ENCODE measurements at regions not wholly inside any gene's neighbourhood (a gene's known extent, or its start where the extent isn't known, plus 50 kb on each side); places are given as distances from the start of the nearest gene placed in this dataset.

- H3K27ac ChIP-seq (ENCODE audit: low read depth, low read length): no peak overlapping the region
- TF ChIP-seq HDAC6 (IDR thresholded peaks at IDR 0.05; ENCODE audit: low read depth, low read length): no peak
- no peak for TF ChIP-seq SIRT6 (IDR thresholded peaks at IDR 0.05; ENCODE audit: low read length)
- no peak for TF ChIP-seq ZNF274 (IDR thresholded peaks at IDR 0.05; ENCODE audit: borderline replicate concordance, extremely low read depth, low read length)
- TF ChIP-seq GABPA (IDR thresholded peaks at IDR 0.05; ENCODE audit: borderline replicate concordance, insufficient read depth, low read length): no peak
- no peak for TF ChIP-seq SP1 (IDR thresholded peaks at IDR 0.05; ENCODE audit: low read depth, low read length)
- no peak for TF ChIP-seq RBBP5 (IDR thresholded peaks at IDR 0.05; ENCODE audit: borderline replicate concordance, low read depth, low read length)
- TF ChIP-seq, protein P1, sequence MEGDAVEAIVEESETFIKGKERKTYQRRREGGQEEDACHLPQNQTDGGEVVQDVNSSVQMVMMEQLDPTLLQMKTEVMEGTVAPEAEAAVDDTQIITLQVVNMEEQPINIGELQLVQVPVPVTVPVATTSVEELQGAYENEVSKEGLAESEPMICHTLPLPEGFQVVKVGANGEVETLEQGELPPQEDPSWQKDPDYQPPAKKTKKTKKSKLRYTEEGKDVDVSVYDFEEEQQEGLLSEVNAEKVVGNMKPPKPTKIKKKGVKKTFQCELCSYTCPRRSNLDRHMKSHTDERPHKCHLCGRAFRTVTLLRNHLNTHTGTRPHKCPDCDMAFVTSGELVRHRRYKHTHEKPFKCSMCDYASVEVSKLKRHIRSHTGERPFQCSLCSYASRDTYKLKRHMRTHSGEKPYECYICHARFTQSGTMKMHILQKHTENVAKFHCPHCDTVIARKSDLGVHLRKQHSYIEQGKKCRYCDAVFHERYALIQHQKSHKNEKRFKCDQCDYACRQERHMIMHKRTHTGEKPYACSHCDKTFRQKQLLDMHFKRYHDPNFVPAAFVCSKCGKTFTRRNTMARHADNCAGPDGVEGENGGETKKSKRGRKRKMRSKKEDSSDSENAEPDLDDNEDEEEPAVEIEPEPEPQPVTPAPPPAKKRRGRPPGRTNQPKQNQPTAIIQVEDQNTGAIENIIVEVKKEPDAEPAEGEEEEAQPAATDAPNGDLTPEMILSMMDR (IDR thresholded peaks at IDR 0.05; ENCODE audit: control extremely low read depth in 1 of 3, insufficient read depth in 1 of 3, low read depth in 1 of 3, low read length in 3 of 3): no peak
- TF ChIP-seq RNF2 (IDR thresholded peaks at IDR 0.05; ENCODE audit: borderline replicate concordance, low read depth, low read length, missing control alignments, poor library complexity, severe bottlenecking): no peak
- TF ChIP-seq TEAD4 (IDR thresholded peaks at IDR 0.05; ENCODE audit: low read depth, low read length): no peak
These were observed 144.5 kb upstream of the TCF4 start for GRCh38 chr18:55732227-55733106.

More at GRCh38 chr18:55732227-55733106, 144.5 kb upstream of the TCF4 start:
- FAIRE-seq (no peak), DNase-seq (ENCODE audit: low read depth in 1 of 2, low spot score in 2 of 2) (no peak)
- no peaks in the 10 kb centered on the region for H3K4me1 ChIP-seq (replicated peaks in 1 of 4; ENCODE audit: control insufficient read depth in 3 of 4, insufficient read depth in 4 of 4, low read length in 3 of 4)
- no peak overlapping the region for H3K9ac ChIP-seq (replicated peaks in 1 of 4; ENCODE audit: extremely low read depth in 1 of 4, low read depth in 3 of 4, low read length in 3 of 4)
- no peaks in the 10 kb centered on the region for H3K79me2 ChIP-seq (ENCODE audit: control insufficient read depth in 1 of 2, insufficient read depth in 2 of 2, low read length in 2 of 2)
- H2BK120ac ChIP-seq (replicated peaks; ENCODE audit: low read depth, low read length): no peak overlapping the region
- CTCF ChIA-PET (ENCODE audit: partially characterized antibody): interaction anchor here (0.6 to 1.6 kb wide), 3 partner anchors 19 to 497 kb away, joined by 3 read pairs; no protein-coding TSS in a partner anchor
- no peak overlapping the region for H4K5ac ChIP-seq (ENCODE audit: insufficient read length, low read depth, low read length)
- no peak overlapping the region for H2AFZ ChIP-seq (ENCODE audit: low read length)
- no peaks in the 10 kb centered on the region for H4K20me1 ChIP-seq (replicated peaks in 1 of 2; ENCODE audit: control insufficient read depth in 1 of 2, insufficient read depth in 2 of 2, low read length in 2 of 2)
- H3K4ac ChIP-seq (replicated peaks; ENCODE audit: insufficient read length, low read depth, low read length): no peak overlapping the region
- H3K36me3 ChIP-seq (ENCODE audit: control insufficient read depth in 2 of 4, insufficient read depth in 4 of 4, low read length in 3 of 4): no peaks in the 10 kb centered on the region
- H3K4me3 ChIP-seq (ENCODE audit: extremely low read depth in 1 of 4, insufficient read depth in 2 of 4, low read depth in 3 of 4, low read length in 4 of 4): no peak overlapping the region
- WGBS, 2 experiments (ENCODE audit: extremely low coverage in 1 of 2, insufficient coverage in 1 of 2, insufficient read length in 1 of 2, insufficient replicate concordance in 2 of 2, low coverage in 1 of 2, low lambda C conversion rate in 2 of 2, missing lambda C conversion rate in 1 of 2): 94% methylated on average over 2 of the region's 2 CpGs; no CpG with 5 or more reads in 1 of the 2 experiments
- no peaks in the 10 kb centered on the region for H3K9me3 ChIP-seq (ENCODE audit: insufficient read depth in 2 of 2, low read depth in 1 of 2, low read length in 1 of 2)
- POLR2A ChIA-PET (ENCODE audit: partially characterized antibody): interaction anchor here (1.0 kb wide), 1 partner anchor 9 kb away, joined by 4 read pairs; no protein-coding TSS in a partner anchor
- H3K23me2 ChIP-seq (ENCODE audit: low read depth, low read length): no peaks in the 10 kb centered on the region
- no peak overlapping the region for H2BK5ac ChIP-seq (ENCODE audit: low read depth, low read length)
- H4K91ac ChIP-seq (replicated peaks; ENCODE audit: insufficient read length, low read length): no peak overlapping the region
- H2BK12ac ChIP-seq (ENCODE audit: low read depth, low read length): no peak overlapping the region
- no peak overlapping the region for H3K18ac ChIP-seq (ENCODE audit: extremely low read depth, low read length)
- H4K8ac ChIP-seq (ENCODE audit: extremely low read depth, insufficient read depth, low read length): no peak overlapping the region
- H2BK15ac ChIP-seq (ENCODE audit: low read length): no peak overlapping the region
- no peaks in the 10 kb centered on the region for H3K27me3 ChIP-seq (replicated peaks in 1 of 4; ENCODE audit: control insufficient read depth in 3 of 4, extremely low read depth in 1 of 4, insufficient read depth in 3 of 4, low read length in 3 of 4)
- no peak overlapping the region for H2AK5ac ChIP-seq (ENCODE audit: low read depth, low read length)
- H3K14ac ChIP-seq (ENCODE audit: insufficient read length): no peak overlapping the region
- no peak overlapping the region for H3K4me2 ChIP-seq (ENCODE audit: insufficient read depth in 1 of 2, low read depth in 2 of 2, low read length in 2 of 2)
- H2BK20ac ChIP-seq (ENCODE audit: low read length): no peak overlapping the region
- no peak overlapping the region for H3K23ac ChIP-seq (ENCODE audit: insufficient read length)
- H3K79me1 ChIP-seq (ENCODE audit: low read depth, low read length): no peaks in the 10 kb centered on the region
- H3K56ac ChIP-seq (replicated peaks; ENCODE audit: insufficient read length, low read depth, low read length): no peak overlapping the region

Data from H1 (cell line).